GM19239 (cell line): ENCODE measurements at regions not wholly inside any gene's neighbourhood (a gene's known extent, or its start where the extent isn't known, plus 50 kb on each side); places are given as distances from the start of the nearest gene placed in this dataset.

Source experiments
- DNase-seq: peaks from one replicate; pipeline ENCODE4 v3.0.0; 2011; ENCODE audit warnings: low spot score; ENCODE audit not compliant: insufficient read length
- FAIRE-seq: peaks from 2 replicates; lab custom pipeline; 2011; peaks lifted over from hg19 to GRCh38; lab: Jason Lieb, UNC

DNA sequence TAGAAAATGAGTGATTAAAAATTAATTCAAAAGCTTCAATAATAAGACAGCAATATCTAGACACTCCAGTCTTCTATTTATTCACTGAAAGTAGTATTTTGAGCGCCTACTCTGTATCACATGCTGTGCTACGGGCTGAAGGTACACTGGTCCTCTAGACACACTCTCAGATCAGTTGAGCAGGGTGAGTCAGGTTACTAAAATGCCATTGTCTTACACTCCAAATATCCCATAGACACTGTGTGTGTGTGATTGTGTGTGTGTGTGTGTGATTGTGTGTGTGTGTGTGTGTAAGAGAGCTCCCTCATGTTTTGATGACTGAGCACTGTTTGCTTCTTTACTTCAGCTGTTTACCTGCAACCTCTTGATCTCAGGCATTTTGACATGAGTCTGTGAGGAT is 342.8 kb upstream of the BOD1L1 start:
- DNase-seq (no peak), FAIRE-seq (no peak)

- DNase-seq (no peak), FAIRE-seq (no peak)
Measured at GRCh38 chr4:13977746-13978145, 350.2 kb upstream of the BOD1L1 start.

DNA sequence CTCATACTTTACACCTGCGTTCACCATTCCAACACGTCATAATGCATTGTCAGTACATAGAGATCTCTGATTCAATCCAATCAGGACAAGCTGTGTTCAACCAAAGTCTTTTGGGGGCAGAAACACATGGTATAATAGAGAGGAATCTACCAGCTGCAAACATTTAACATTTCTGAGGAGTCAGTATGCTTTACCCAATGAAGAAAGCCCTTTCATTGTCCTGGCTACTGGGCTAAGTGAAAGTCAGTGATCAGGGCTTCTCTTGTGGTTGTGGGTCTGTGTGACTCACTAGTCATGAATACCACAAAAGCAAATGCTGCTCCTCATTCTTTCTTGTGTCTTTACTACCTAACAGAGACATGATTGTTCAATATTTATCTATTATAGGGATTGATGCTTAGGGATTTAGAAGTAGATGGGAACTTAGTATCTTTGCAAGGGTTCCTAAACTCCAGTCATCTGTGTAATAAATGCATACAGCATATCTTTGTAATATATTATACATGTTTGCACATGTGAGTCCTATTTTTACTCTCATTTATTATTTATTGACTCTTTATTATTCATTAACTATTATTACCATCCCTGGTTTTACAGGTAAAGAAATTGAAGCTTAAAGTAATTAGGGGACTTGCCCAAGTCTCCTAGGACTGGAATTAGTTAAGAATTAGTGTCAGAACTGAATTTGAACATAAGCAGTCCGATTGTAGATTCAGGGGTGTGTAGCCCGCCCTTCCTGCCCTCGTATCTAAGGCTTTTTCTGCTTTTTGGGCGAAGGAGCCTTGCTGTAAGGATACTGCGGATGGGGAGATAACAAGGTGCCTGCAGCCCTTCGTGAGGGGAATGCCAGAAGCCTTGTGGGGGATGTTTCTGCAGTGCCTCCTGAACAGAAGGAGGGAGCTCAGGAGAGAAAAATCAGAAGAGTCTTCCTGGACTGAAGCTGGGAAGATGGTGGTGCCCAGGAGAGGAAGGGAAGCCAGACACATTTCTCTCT is 353.1 kb upstream of the BOD1L1 start:
- FAIRE-seq (no peak), DNase-seq (no peak)

- FAIRE-seq (no peak), DNase-seq (no peak)
Measured at GRCh38 chr4:13981499-13981898, 354.0 kb upstream of the BOD1L1 start.

- no peak for FAIRE-seq
- no peak for DNase-seq
Measured at GRCh38 chr4:13982010-13982409, 354.5 kb upstream of the BOD1L1 start.

- DNase-seq (no peak), FAIRE-seq (no peak)
Measured at GRCh38 chr4:13983189-13983790, 355.8 kb upstream of the BOD1L1 start.

GRCh38 chr4:13984991-13985800 is 357.7 kb upstream of the BOD1L1 start:
- no peak for DNase-seq
- FAIRE-seq = no peak

DNA sequence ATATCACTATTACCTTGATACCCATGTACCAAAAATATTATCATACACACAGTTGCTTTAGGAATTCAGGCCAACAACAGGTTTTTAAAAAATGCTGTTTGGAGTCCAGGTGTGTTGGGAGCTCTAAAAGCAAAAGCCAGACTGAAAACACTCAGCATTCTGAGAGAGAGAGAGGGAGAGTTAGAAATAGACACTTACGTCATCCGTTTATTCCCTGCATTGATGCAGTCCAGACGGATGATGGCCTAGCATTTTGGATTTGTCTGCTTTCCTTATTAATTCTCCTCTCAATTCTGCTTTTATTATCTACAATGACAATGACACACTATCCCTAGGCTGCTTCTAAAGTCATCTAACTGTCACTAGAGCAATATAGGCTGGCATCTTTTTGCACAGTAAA is 358.3 kb upstream of the BOD1L1 start:
- no peak for DNase-seq
- FAIRE-seq = no peak

- FAIRE-seq = no peak
- DNase-seq = no peak
Measured at GRCh38 chr4:13986548-13986947, 359.0 kb upstream of the BOD1L1 start.

GRCh38 chr4:13988353-13989305 is 361.1 kb upstream of the BOD1L1 start:
- no peak for DNase-seq
- no peak for FAIRE-seq

DNA sequence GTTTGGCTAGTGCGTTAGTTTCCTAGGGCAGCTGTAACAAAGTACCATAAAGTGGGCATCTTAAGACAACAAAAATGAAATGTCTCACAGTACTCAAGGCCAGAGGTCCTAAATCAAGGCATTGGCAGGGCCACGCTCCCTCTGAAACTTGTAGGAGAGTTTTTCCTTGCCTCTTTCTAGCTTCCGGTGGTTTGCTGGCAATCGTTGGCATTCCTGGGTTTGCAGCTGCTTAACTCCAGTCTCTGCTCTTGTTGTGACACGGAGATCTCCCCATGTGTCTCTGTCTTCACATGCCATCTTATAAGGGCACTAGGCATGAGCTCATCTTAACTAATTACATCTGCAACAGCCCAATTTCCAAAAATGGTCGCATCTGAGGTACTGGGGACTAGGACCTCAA is 362.0 kb upstream of the BOD1L1 start:
- FAIRE-seq (no peak), DNase-seq (no peak)

DNA sequence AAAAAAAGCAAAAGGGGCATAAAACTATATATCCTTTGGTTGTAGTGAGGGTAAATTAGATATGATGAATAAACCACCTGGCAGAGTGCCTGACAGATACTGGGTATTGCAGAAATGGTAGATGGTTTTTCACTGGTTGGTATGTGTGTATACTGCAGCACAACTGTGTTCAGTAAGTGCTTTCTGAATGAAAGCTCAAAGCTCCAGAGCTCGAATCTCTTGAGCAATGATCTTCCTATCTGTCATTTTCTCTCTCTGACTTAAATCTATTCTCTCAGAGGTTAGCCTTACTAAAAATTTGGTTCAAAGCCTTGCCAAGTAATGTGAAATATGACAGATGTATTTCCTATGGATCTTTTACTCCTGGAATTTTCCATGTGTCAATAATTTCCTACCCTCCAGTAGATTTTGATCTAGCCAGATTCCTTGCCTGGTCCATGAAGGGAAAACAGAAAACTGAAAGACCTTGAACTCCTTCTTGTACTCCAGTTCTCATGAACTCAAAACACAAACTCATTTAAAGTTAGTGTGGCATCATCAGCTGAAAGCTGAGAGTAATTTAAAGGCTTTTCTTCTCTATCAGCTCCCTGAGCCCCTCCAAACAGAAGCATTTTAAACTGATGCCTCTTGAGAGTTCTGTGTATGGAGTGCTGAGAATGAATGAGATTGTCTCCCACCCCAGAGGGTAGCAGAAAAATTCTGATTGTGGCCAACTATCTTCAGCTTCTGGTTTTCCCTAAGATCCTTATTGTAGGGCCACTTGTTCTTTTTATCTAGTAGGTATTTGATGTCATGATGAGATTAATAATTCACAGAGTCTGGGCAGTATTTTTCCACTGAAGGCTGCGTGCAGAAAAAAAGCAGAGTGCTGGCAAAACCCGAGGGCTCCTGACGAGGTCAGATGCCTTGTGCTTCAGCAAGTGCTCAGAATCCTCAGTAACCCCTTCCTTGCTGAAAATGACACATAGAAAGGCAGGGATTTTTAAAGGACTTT is 363.4 kb upstream of the BOD1L1 start:
- DNase-seq (no peak), FAIRE-seq (no peak)

GRCh38 chr4:13992041-13992440 is 364.5 kb upstream of the BOD1L1 start:
- no peak for FAIRE-seq

GRCh38 chr4:13992975-13993520 is 365.5 kb upstream of the BOD1L1 start:
- FAIRE-seq = no peak

More at GRCh38 chr4:13992041-13992440, 364.5 kb upstream of the BOD1L1 start:
- DNase-seq = no peak

DNA sequence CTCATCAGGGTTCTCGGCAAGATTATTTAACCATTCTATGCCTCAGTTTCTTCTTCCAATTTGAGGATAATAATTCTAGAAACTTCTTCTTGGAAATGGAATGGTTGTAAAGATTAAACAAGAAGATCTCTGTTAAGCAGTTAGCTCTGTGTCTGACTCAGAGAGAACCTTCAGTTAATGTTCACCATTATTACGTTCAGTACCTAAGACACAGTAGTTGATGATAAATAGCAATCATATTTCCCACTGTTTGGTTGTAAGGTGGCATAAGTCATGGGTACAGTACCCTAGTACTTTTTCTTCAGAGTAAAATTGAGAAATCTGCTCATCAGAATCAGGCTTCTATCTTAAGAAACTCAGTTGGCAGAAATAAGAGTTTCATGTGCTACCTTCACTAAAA is 366.5 kb upstream of the BOD1L1 start:
- FAIRE-seq (no peak), DNase-seq (no peak)

More at GRCh38 chr4:13992975-13993520, 365.5 kb upstream of the BOD1L1 start:
- no peak for DNase-seq

DNA sequence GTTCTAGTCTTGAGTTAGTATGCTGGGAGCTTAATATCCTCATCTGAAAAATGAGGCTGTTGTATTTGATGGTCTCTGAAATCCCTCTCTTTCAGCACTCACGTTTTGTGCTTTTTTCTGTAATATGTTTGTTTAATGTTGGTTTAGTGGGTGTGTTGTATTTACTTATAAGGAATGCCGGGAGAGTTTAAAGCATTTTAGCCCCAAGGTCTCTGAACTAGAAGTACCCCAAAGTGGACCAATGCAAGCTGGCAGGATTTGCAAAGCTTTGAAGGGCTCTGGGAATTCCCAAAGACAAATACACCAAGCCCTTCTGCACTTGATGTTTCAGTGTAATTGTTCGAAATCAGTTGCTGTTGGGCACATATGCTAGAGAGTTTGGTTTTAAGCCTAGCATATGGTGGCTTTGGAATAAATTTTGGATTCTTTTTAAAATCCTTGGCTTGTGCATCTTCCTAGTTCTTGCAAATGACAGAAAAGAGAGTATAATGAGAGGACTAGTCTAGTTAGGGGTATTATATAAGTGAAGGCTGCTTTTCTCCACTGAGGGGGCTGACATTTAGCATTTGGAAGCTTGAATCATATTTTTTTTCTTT is 371.4 kb upstream of the BOD1L1 start:
- no peak for FAIRE-seq
- DNase-seq = no peak

GRCh38 chr4:14000091-14000814 is 372.7 kb upstream of the BOD1L1 start:
- DNase-seq (no peak), FAIRE-seq (no peak)
